ENCODE measurements at regions not wholly inside any gene's neighbourhood (a gene's known extent, or its start where the extent isn't known, plus 50 kb on each side); places are given as distances from the start of the nearest gene placed in this dataset.

DNA sequence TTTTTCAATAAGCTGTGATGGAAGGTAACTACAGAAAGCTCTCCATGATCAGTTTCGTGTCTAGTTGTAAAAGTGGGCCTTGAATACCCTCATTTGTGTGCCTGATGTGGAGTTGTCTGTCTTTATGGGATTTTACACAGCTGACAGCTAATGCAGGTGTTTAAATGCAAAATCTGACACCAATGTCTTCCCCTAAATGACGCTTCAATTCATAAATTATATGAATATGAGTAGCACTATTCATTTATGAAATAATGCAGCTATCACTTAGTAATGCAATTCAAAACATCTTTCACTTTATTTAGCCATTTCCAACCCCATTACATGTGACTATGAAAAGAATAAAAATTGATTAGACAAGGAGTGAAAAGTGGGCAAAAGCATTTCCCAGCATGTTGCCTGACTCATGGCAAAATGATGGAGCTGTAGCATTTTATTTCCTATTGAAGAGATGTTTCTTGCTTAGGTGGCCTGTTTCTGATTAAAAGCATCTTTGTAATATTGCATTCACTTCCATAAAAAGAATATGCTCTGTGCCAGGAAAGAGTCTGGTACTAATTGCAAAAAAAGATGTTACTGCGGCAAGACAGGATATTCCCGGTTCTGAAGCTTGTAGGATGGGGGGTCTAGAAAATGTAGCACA is 116.7 kb upstream of the HAPLN1 start:
- H3K27me3 ChIP-seq (ENCODE audit: control insufficient read depth, insufficient read depth, low read length) = no peaks in the 10 kb centered on the region
- TF ChIP-seq, protein P1, sequence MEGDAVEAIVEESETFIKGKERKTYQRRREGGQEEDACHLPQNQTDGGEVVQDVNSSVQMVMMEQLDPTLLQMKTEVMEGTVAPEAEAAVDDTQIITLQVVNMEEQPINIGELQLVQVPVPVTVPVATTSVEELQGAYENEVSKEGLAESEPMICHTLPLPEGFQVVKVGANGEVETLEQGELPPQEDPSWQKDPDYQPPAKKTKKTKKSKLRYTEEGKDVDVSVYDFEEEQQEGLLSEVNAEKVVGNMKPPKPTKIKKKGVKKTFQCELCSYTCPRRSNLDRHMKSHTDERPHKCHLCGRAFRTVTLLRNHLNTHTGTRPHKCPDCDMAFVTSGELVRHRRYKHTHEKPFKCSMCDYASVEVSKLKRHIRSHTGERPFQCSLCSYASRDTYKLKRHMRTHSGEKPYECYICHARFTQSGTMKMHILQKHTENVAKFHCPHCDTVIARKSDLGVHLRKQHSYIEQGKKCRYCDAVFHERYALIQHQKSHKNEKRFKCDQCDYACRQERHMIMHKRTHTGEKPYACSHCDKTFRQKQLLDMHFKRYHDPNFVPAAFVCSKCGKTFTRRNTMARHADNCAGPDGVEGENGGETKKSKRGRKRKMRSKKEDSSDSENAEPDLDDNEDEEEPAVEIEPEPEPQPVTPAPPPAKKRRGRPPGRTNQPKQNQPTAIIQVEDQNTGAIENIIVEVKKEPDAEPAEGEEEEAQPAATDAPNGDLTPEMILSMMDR (IDR thresholded peaks at IDR 0.05; ENCODE audit: borderline replicate concordance, extremely low read depth, insufficient read depth) = no peak
- DNase-seq = no peak
- H3K27ac ChIP-seq (ENCODE audit: low read depth in 2 of 2, low read length in 2 of 2) = no peak overlapping the region
- no peak overlapping the region for H3K4me3 ChIP-seq (ENCODE audit: low read length in 3 of 3)
- intact Hi-C loops (cut with DNase I) = no loop called here
- no peaks in the 10 kb centered on the region for H3K4me1 ChIP-seq (ENCODE audit: control insufficient read depth in 2 of 3, insufficient read depth in 2 of 3, low read depth in 1 of 3, low read length in 3 of 3)
- no peaks in the 10 kb centered on the region for H3K9me3 ChIP-seq (ENCODE audit: control insufficient read depth in 2 of 3, insufficient read depth in 1 of 3, low read length in 3 of 3)
- no peak overlapping the region for H3K9ac ChIP-seq (ENCODE audit: low read length in 3 of 3)
- no peaks in the 10 kb centered on the region for H3K36me3 ChIP-seq (ENCODE audit: control insufficient read depth in 2 of 3, insufficient read depth in 3 of 3, low read length in 3 of 3)
- no peak for FAIRE-seq

DNA sequence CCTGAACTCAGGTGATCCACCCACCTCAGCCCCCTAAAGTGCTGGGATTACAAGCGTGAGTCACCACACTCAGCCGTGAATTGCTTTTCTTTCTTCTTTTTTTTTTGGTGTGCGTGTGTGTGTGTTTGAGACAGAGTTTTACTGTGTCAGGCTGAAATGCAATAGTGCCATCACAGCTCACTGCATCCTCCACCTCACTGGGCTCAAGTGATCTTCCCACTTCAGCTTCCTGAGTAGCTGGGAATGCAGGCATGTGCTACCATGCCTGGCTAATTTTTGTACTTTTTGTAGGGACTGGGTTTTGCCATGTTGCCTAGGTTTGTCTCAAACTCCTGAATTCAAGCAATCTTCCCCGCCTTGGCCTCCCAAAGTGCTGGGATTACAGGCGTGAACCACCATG is 113.7 kb upstream of the HAPLN1 start:
- no peak overlapping the region for H3K27ac ChIP-seq (ENCODE audit: low read depth in 2 of 2, low read length in 2 of 2)

DNA sequence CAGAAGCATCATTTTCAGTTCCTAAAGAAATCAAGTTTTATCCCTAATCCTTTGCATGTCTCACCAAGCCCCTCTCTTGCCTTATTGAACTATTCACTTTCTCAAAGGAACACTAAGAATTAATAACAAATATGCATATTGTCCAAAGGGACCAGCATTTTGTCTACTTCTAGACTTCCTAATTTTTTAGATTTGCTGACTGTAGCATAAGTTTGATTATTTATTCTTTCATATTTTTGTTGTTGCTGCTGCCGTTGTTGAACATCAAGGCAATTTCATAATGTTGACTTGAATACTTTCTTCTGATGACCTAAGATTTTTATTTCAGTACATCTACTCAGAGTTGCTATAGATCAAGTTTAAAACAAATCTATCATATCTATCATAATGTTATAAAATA is 111.2 kb upstream of the HAPLN1 start:
- no peak overlapping the region for H3K27ac ChIP-seq (ENCODE audit: low read depth in 2 of 2, low read length in 2 of 2)
- intact Hi-C loops (cut with DNase I) = no loop called here

More for the DNA sequence above, 113.7 kb upstream of the HAPLN1 start:
- TF ChIP-seq, protein P1 (IDR thresholded peaks at IDR 0.05; ENCODE audit: borderline replicate concordance, extremely low read depth, insufficient read depth) = no peak
- no peak overlapping the region for H3K4me3 ChIP-seq (ENCODE audit: low read length in 3 of 3)
- H3K9ac ChIP-seq (ENCODE audit: low read length in 3 of 3) = no peak overlapping the region
- no peaks in the 10 kb centered on the region for H3K4me1 ChIP-seq (ENCODE audit: control insufficient read depth in 2 of 3, insufficient read depth in 2 of 3, low read depth in 1 of 3, low read length in 3 of 3)
- no peaks in the 10 kb centered on the region for H3K27me3 ChIP-seq (ENCODE audit: control insufficient read depth, insufficient read depth, low read length)
- DNase-seq = no peak
- intact Hi-C loops (cut with DNase I) = no loop called here
- no peaks in the 10 kb centered on the region for H3K9me3 ChIP-seq (ENCODE audit: control insufficient read depth in 2 of 3, insufficient read depth in 1 of 3, low read length in 3 of 3)
- FAIRE-seq = no peak
- no peaks in the 10 kb centered on the region for H3K36me3 ChIP-seq (ENCODE audit: control insufficient read depth in 2 of 3, insufficient read depth in 3 of 3, low read length in 3 of 3)

More for the DNA sequence above, 111.2 kb upstream of the HAPLN1 start:
- no peak overlapping the region for H3K4me3 ChIP-seq (ENCODE audit: low read length in 3 of 3)
- H3K36me3 ChIP-seq (ENCODE audit: control insufficient read depth in 2 of 3, insufficient read depth in 3 of 3, low read length in 3 of 3) = no peaks in the 10 kb centered on the region
- H3K9me3 ChIP-seq (ENCODE audit: control insufficient read depth in 2 of 3, insufficient read depth in 1 of 3, low read length in 3 of 3) = no peaks in the 10 kb centered on the region
- no peak for DNase-seq
- H3K9ac ChIP-seq (ENCODE audit: low read length in 3 of 3) = no peak overlapping the region
- no peaks in the 10 kb centered on the region for H3K4me1 ChIP-seq (ENCODE audit: control insufficient read depth in 2 of 3, insufficient read depth in 2 of 3, low read depth in 1 of 3, low read length in 3 of 3)
- no peaks in the 10 kb centered on the region for H3K27me3 ChIP-seq (ENCODE audit: control insufficient read depth, insufficient read depth, low read length)
- no peak for FAIRE-seq
- TF ChIP-seq, protein P1 (IDR thresholded peaks at IDR 0.05; ENCODE audit: borderline replicate concordance, extremely low read depth, insufficient read depth) = no peak

Data from kidney (tissue), 13 donors.